NCI-H2029 treated with DMSO at 0.1 percent for 48 hours (cell line): ENCODE measurements at regions not wholly inside any gene's neighbourhood (a gene's known extent, or its start where the extent isn't known, plus 50 kb on each side); places are given as distances from the start of the nearest gene placed in this dataset.

Experiments used
- DNase-seq: peaks from one replicate; lab custom pipeline; 2025; lab: John Stamatoyannopoulos, UW

- DNase-seq: no peak
These were observed 89.8 kb upstream of the CHST9 start for GRCh38 chr18:27274901-27275300.

- DNase-seq: no peak
These were observed 85.4 kb upstream of the CHST9 start for GRCh38 chr18:27270508-27270907.

- DNase-seq: no peak
These were observed 78.3 kb upstream of the CHST9 start for GRCh38 chr18:27263369-27263768.

GRCh38 chr18:27261769-27262549 is 76.9 kb upstream of the CHST9 start:
- no peak for DNase-seq

GRCh38 chr18:27253571-27253970 is 68.5 kb upstream of the CHST9 start:
- DNase-seq: no peak

GRCh38 chr18:27250471-27250870 is 65.4 kb upstream of the CHST9 start:
- DNase-seq: no peak

- DNase-seq: no peak
These were observed 64.8 kb upstream of the CHST9 start for GRCh38 chr18:27249933-27250332.

- no peak for DNase-seq
These were observed 59.2 kb upstream of the CHST9 start for GRCh38 chr18:27244259-27244658.

GRCh38 chr18:27242392-27243047 is 57.4 kb upstream of the CHST9 start:
- DNase-seq: no peak

- no peak for DNase-seq
These were observed 55.3 kb upstream of the CHST9 start for GRCh38 chr18:27240383-27240782.

- DNase-seq: no peak
These were observed 54.6 kb upstream of the CHST9 start for GRCh38 chr18:27239669-27240068.

- no peak for DNase-seq
These were observed 50.2 kb upstream of the CHST9 start for GRCh38 chr18:27235218-27235870.
